ENCODE measurements at regions not wholly inside any gene's neighbourhood (a gene's known extent, or its start where the extent isn't known, plus 50 kb on each side); places are given as distances from the start of the nearest gene placed in this dataset.

DNA sequence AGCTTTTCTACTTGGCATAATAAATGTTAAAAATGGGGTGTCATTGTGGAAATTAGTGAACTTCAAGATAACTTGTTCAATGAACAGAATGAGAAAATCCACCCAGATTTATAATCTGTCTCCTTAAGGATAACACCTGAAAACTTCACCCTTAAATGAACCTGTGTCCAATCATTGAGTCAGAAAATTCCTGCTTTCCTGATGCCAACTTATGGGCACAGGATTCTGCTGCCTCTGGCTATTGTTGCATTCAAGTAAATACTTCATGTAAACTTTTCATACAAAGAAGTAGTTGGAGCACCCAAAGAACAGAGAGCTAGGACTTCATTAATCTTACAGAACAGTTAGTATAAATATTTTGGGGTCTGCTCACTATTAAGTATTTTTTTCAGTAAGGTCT, 98.9 kb upstream of the PLEKHA5 start:
- TF ChIP-seq, protein P1, sequence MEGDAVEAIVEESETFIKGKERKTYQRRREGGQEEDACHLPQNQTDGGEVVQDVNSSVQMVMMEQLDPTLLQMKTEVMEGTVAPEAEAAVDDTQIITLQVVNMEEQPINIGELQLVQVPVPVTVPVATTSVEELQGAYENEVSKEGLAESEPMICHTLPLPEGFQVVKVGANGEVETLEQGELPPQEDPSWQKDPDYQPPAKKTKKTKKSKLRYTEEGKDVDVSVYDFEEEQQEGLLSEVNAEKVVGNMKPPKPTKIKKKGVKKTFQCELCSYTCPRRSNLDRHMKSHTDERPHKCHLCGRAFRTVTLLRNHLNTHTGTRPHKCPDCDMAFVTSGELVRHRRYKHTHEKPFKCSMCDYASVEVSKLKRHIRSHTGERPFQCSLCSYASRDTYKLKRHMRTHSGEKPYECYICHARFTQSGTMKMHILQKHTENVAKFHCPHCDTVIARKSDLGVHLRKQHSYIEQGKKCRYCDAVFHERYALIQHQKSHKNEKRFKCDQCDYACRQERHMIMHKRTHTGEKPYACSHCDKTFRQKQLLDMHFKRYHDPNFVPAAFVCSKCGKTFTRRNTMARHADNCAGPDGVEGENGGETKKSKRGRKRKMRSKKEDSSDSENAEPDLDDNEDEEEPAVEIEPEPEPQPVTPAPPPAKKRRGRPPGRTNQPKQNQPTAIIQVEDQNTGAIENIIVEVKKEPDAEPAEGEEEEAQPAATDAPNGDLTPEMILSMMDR (IDR thresholded peaks at IDR 0.05; ENCODE audit: low read length), result no peak
- TF ChIP-seq EZH2phosphoT487 (IDR thresholded peaks at IDR 0.05; ENCODE audit: low read length) (no peak), EZH2 (optimal IDR thresholded peaks at IDR 0.05; ENCODE audit: low read depth, low read length) (no peak)
